GM23338 (cell line): ENCODE measurements at regions not wholly inside any gene's neighbourhood (a gene's known extent, or its start where the extent isn't known, plus 50 kb on each side); places are given as distances from the start of the nearest gene placed in this dataset.

ENCODE experiments used
- EZH2phosphoT487 ChIP-seq: fragments of 200-600 bp; sonication (generic); IDR thresholded peaks from one replicate; pipeline ENCODE4 v1.8.1; 2018; ENCODE audit warnings: antibody characterized with exemption; ENCODE audit not compliant: unreplicated experiment
- POLR2AphosphoS5 ChIP-seq: IDR thresholded peaks from 2 replicates; pipeline ENCODE4 v1.6.1; 2016; ENCODE audit warnings: antibody characterized with exemption, low read depth
- ZNF331 ChIP-seq: fragments of 250-450 bp; sonication (Bioruptor Pico); IDR thresholded peaks from 2 replicates; pipeline ENCODE4 v1.5.0; 2020; ENCODE audit warnings: low read depth, mild to moderate bottlenecking, moderate library complexity
- TF ChIP-seq, protein P1 (sequence below), 2 experiments: fragments of 200-600 bp in 1 of 2; sonication (generic) in 1 of 2; conservative IDR thresholded peaks; 2 replicates each; pipeline versions ENCODE4 v1.5.1 to v1.6.1; 2016 to 2017; ENCODE audit warnings: antibody characterized with exemption in 2 of 2, low read depth in 2 of 2, mild to moderate bottlenecking in 2 of 2, moderate library complexity in 1 of 2
- TF ChIP-seq, protein P2 (sequence below): IDR thresholded peaks from one replicate; pipeline ENCODE4 v1.6.1; 2018; ENCODE audit warnings: antibody characterized with exemption; ENCODE audit not compliant: unreplicated experiment

DNA sequence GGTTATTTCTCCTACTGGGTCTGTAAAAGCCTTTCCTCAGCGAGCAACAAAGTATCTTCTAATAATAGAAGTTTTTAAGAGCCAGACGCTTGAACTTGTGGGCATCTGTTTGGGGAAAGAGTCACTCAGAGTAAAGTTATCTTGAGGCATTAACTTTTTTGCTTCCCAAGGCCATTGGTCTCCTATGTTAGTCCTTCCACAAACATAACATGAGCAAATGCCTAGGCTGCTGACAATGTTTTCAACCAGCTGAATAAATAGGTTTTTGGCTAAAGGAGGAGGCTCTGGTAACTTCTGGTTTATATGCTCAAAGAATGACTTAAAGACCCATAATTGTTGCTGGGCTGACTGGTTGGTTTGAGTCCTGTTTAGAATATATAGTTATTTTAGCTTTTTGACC lies 213.5 kb upstream of the SYNCRIP start:
- TF ChIP-seq, protein P1, sequence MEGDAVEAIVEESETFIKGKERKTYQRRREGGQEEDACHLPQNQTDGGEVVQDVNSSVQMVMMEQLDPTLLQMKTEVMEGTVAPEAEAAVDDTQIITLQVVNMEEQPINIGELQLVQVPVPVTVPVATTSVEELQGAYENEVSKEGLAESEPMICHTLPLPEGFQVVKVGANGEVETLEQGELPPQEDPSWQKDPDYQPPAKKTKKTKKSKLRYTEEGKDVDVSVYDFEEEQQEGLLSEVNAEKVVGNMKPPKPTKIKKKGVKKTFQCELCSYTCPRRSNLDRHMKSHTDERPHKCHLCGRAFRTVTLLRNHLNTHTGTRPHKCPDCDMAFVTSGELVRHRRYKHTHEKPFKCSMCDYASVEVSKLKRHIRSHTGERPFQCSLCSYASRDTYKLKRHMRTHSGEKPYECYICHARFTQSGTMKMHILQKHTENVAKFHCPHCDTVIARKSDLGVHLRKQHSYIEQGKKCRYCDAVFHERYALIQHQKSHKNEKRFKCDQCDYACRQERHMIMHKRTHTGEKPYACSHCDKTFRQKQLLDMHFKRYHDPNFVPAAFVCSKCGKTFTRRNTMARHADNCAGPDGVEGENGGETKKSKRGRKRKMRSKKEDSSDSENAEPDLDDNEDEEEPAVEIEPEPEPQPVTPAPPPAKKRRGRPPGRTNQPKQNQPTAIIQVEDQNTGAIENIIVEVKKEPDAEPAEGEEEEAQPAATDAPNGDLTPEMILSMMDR (conservative IDR thresholded peaks at IDR 0.05; ENCODE audit: low read depth in 2 of 2), result no peak
- TF ChIP-seq POLR2AphosphoS5 (no peak), ZNF331 (CRISPR knock-in tag) (no peak), EZH2phosphoT487 (no peak)
- TF ChIP-seq, protein P2, sequence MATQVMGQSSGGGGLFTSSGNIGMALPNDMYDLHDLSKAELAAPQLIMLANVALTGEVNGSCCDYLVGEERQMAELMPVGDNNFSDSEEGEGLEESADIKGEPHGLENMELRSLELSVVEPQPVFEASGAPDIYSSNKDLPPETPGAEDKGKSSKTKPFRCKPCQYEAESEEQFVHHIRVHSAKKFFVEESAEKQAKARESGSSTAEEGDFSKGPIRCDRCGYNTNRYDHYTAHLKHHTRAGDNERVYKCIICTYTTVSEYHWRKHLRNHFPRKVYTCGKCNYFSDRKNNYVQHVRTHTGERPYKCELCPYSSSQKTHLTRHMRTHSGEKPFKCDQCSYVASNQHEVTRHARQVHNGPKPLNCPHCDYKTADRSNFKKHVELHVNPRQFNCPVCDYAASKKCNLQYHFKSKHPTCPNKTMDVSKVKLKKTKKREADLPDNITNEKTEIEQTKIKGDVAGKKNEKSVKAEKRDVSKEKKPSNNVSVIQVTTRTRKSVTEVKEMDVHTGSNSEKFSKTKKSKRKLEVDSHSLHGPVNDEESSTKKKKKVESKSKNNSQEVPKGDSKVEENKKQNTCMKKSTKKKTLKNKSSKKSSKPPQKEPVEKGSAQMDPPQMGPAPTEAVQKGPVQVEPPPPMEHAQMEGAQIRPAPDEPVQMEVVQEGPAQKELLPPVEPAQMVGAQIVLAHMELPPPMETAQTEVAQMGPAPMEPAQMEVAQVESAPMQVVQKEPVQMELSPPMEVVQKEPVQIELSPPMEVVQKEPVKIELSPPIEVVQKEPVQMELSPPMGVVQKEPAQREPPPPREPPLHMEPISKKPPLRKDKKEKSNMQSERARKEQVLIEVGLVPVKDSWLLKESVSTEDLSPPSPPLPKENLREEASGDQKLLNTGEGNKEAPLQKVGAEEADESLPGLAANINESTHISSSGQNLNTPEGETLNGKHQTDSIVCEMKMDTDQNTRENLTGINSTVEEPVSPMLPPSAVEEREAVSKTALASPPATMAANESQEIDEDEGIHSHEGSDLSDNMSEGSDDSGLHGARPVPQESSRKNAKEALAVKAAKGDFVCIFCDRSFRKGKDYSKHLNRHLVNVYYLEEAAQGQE, result no peak
